ENCODE measurements at regions not wholly inside any gene's neighbourhood (a gene's known extent, or its start where the extent isn't known, plus 50 kb on each side); places are given as distances from the start of the nearest gene placed in this dataset.
"Not testable (repeated sequence)": the region's sequence is repeated elsewhere in the genome, so short reads cannot be mapped to it uniquely, and the experiment has no call there.

DNA sequence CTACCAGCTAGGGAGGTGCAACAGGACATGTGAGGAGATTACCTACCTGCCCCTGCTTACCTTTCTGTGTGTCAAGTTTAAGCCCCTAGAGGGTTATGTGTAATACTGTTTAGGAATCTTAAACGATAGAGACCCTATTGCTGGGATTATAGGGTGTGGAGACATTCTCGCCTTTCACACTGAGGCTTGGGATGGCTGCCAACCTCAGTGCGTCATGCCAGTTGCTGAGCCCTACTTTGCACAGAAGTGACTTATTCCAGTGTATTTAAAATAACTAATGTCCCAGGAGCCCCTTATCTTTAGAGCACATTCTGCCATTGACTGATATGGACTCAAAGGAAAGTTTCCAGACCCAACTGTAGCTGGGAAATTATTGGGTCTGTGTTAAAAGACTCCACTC lies 76.6 kb upstream of the XPA start:
- DNase-seq: no peak

DNA sequence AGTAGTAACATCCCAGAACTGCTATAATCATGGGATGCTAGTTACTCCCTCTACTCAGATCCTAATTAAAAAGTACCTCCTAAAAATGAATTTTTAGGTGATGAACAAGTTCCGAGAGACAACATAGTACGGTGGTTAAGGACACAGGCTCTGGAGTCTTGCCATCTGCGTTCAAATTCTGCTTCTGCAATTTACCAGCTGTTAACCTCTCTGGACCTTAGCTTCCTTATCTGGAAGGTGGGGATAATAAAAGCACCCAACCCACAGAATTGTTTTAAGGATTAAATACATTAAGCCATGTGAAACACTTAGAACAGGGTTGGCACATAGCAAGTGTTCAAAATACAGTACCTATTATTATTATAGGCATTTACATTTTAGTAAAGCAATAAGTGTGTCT lies 77.5 kb upstream of the XPA start:
- DNase-seq: no peak

- DNase-seq: not testable (repeated sequence)
These were observed 74.3 kb upstream of the FOXE1 start for GRCh38 chr9:97778740-97779139.

- DNase-seq: no peak
These were observed 73.4 kb upstream of the FOXE1 start for GRCh38 chr9:97779608-97780007.

GRCh38 chr9:97781902-97782301 lies 71.1 kb upstream of the FOXE1 start:
- DNase-seq: no peak

GRCh38 chr9:97786341-97786740 lies 66.7 kb upstream of the FOXE1 start:
- DNase-seq: peak; percentile 90

GRCh38 chr9:97787551-97787950 lies 65.5 kb upstream of the FOXE1 start:
- DNase-seq: no peak

DNA sequence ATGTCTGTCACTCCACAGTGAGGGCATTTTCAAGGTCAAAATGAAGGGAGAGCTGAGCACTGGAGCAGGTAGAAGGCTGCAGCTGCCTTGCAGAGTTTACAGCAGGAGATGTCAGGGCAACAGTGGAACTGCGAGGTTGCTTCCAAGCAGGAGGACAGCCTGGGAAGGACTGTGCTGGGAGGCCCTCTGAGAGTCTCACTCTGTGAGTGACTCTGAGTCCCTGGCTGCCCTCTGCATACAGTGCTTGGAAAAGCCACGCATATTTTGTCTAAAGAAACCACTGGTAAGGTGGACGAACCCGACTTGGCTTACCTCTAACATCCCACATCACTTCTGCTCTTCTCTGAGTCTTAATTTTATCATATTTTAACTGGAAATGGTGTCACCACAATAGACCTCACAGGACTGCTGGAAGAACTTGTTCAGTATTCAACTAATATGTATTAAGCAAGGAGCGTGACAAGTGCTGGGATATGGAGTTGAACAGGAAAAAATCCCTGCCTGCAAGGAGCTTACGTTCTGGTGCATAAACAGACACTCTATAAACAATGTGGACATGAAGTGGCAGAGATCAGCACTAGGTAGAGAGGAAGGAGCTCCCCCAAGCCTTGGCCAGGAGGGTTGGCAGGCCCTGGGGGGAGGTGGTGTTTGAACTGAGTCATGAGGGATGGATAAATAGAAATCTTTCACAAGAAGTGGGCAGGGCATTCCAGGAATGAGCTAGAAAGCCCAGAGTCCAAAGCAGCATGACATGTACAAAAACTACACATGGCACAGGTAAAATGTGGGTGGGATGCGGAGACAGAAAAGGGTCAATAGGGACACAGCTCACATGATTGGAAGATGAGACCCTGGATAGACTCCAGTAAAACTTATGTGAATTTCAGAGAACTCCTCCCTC lies 64.0 kb upstream of the FOXE1 start:
- no peak for DNase-seq

- no peak for DNase-seq
These were observed 62.5 kb upstream of the FOXE1 start for GRCh38 chr9:97790542-97790941.

- no peak for DNase-seq
These were observed 61.5 kb upstream of the FOXE1 start for GRCh38 chr9:97791542-97791941.

- no peak for DNase-seq
These were observed 60.0 kb upstream of the FOXE1 start for GRCh38 chr9:97793067-97793466.

- DNase-seq: peak; percentile 71
These were observed 58.4 kb upstream of the FOXE1 start for GRCh38 chr9:97794666-97795065.

GRCh38 chr9:97796176-97796575 lies 56.9 kb upstream of the FOXE1 start:
- DNase-seq: not testable (repeated sequence)

DNA sequence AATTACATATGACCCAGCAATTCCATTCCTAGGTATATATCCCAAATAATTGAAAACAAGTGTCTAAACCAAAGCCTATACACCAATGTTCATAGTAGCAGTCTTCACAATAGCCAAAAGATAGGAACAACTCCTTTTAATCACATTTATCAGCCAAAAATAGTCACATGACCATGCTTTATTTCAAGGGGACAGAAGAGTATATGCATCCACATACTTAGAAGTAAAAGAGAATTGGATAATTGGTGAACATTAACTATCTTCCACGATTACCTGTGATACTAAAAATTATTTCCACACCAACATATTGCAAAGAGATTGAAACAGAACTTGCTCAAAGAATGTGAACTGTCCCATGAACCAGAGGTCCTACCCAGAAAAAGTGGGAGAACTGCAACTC lies 51.8 kb upstream of the FOXE1 start:
- no peak for DNase-seq

DNA sequence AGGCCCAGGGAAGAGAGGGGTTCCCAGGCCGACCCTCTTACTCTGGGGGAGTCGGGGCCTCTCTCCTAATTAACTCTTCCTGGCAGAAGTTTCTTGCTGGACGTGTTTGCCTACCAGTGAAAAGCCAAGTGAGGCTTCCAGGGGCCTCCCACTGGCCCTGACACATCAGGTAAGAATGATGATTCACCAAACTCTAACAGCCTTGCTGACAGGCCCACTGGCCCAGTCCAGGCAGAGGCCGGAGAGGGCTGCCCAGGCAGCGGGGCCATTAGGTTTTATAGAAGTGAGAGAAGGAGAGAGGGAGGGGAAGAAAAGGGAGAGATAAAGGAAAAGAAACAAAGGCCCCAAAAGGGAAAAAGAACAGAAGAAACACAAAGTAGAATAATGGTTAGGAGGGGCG lies 50.8 kb upstream of the FOXE1 start:
- peak; percentile 96 for DNase-seq

DNA sequence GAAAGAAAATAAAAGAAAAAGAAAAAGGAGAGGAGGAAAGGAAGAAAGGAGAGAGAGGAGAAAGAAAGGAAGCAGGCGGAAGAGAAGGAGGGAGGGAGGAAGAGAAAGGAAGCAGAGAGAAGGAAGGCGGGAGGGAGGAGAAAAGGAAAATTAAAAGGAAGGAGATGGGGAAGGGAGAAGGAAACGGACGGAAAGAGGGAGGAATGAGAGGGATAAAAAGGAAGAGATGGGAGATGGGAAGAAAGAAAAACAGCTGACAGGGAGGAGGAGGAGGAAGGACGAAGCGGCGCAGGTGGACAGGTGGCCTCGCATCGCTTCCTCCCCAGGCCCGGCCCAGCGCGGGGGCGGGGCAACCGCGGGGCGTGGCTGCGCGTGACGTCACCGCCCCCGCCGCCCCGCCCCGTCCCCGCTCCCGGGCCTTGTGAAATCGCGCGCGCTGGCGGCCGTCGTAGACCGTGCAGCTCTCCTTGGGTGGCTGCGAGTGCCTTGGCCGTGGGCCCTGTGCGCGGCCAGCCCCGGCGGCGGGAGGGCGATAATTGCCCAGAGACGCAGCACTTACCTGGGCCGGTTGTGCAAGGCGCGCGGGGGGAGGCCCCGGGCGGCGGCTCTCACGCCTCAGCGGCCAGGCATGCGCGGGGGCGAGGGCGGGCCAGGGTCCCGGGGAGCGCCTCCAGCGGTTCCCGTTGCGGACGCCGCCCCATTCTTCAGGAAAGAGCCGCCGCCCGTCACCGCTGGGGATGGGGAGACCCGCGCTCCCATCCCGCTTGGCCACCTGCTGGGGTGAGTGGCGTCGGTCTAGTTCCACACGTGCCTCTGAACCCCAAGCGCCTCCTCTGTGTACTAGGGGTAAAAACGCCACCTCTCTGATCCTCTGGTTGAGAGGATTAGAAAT lies 49.6 kb upstream of the FOXE1 start:
- DNase-seq: peak; percentile 89
